GOT3 (cell line): ENCODE measurements at regions not wholly inside any gene's neighbourhood (a gene's known extent, or its start where the extent isn't known, plus 50 kb on each side); places are given as distances from the start of the nearest gene placed in this dataset.
"Not testable (repeated sequence)": the region's sequence is repeated elsewhere in the genome, so short reads cannot be mapped to it uniquely, and the experiment has no call there.

Source experiments
- DNase-seq: peaks from one replicate; lab custom pipeline; 2025; ENCODE audit warnings: mixed read lengths; lab: John Stamatoyannopoulos, UW

DNA sequence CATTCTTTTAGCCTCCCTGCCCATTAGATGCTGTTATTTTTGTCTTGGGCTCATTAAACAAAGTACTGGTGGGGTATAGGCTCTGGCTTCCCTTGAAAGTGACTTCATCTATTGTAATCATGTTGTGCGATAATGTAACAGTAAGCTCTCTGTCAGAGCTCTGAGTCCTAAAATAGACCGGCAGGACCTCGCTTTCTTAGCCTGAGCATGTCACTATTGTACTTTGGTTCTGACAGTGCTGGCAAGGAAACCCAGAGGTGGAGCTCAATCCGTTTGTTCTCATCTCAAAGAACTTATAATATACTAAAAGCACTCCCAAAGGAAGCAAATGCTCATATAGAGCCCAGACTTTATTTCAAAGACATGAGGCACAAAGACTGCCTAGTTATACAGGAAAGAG is 339.1 kb upstream of the CCNH start:
- DNase-seq = no peak

DNA sequence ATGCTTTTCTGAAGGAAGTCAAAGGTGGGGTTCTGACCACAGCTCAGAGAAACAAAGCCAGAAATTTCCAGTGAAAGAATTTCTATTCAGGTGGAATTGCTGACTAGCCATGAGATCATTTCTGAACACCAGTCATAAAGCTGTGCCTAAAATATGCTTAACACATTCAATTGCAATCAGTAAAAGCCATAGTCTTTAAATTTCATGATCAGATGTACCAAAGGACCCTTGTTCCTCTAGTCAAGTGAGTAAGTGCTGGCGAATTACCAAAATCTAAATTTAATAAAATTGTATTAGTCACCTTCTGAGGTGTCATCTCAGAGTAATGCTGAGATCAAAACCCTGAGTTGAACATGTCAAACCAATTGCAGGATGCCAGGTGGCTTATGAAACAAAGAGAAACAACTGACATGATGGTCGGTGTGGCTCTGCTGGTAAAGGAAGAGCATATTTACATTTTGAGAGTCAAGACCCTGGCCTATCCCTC is 334.2 kb upstream of the CCNH start:
- no peak for DNase-seq

DNA sequence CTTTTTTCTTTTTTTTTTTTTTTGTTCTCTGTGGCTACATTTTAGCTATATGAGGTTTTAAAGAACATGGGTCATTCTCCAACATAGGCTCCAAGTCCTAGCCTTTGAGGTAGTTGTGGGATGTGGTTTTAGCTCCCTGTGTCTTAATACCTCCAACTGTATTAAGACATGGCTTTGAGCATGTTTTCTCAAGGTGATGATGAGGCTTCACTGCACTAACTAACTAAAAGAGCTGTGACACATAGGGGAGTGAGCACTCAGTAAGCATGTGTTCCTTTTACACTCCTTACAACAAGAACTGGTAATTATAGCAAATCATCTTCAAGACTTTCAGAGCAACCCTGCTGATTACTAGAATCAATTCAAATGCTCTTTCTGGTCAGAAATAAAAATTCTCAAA is 333.6 kb upstream of the CCNH start:
- DNase-seq = no peak

DNA sequence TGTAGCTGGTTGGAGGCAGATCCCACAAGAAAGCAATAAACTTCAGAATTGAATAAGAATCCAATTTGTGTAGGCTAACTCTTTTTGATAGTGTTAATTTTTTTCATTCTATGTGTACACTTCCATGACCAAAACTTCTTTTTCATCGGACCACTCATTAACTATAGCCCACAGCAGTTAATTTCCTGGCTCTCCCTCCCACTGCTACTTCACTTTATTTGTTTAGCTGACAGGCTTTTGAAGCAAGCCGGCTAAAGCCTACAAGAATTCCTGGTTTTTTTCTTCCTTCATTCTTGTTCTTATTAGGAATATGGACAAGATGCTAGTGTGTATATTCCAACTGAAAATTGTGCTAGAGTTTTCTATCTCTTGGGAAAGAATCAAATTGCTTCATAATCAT is 329.2 kb upstream of the CCNH start:
- DNase-seq = no peak

DNA sequence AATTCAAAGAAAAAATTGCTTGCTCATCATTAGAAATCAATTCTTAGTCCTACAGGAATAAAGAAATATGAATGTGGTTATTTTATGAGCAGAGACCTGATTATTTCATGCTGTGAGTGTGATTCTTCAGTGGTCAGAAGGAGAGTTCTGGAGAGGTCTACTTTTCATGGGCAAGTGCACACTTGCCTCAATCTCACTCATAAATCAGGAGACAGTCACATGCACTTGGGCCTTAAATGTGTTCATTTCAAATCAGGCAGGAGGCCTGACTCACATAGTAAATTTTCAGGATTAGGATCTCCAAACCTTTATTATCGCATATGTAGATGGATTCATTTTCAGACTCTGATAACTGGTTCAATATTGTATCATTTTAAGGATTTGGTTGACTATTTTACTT is 323.2 kb upstream of the CCNH start:
- no peak for DNase-seq

DNA sequence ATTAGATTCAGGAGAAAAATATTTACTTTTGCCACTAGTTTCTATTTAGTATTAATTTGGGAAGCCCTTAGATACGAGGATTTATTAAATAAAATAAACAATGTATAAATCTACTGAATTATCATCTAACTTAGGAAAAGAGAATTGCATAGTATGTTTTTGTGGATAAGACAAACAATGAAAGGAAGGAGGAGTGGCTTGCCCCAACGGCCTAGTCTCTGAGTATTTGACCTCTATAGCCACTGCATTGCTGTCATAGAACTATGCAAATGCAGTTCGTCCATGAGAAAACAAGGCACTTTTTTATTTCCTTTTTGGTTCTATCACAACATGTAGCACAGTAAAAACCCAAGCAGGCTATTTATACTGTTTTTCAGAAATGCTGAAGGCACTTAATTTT is 321.2 kb upstream of the CCNH start:
- DNase-seq = no peak

DNA sequence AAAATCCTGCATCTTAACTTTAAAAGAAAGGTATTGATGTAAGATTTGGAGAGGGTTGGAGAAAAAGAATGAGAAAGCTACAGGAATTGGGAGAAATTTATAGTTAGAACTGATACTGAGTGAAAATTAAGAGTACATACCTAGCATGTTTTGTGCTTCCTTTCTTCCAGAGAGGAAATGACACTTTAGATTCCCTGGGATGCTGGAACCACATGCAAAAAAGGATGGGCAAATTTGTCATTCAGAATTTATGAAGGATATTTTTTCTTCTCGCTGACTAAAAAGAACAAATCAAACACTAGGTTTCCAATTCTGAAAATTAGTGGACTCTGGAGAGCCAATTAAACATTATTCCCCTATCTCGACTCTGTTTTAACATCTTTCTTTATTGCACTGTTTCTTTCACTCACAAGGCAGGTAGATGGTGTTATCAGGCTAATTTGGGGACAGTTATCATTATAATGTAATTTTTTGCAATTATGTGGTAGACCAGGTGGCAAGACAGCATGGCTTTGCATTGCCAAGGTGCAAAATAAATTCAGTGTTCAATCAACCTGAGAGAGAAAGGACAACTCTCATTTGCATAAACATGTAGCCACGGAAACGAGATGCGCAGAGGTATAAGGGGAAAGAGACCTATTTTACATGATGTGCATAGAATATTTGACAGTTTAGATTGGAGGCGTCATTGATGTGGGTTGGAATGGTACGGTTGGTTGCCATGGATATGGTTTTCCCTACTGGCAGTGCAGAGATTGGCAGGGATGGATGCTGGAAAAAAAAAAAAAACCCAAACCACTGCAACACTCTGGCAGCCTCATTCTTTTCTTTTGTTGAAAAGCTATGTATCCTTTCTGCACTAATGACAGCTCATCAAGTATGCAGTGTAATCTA is 320.4 kb upstream of the CCNH start:
- DNase-seq = no peak

DNA sequence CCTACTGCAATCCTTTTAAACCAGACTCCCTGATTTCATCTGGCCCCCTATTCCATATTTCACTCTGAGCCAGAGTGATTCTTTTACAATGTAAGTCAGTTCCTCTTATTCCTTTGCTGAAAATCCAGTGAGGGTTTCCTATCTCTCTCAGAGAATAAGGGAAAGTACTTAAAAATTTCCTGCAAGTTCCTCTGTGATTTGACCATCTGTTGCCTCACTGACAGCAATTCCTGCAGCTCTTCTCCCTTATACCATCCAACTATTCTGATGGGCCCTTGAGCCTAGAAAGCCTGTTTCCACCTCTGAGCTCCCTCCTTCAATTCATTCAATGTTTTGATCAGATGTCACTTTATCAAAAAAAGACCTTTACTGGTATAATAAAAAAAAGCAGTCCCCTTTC is 317.1 kb upstream of the CCNH start:
- no peak for DNase-seq

DNA sequence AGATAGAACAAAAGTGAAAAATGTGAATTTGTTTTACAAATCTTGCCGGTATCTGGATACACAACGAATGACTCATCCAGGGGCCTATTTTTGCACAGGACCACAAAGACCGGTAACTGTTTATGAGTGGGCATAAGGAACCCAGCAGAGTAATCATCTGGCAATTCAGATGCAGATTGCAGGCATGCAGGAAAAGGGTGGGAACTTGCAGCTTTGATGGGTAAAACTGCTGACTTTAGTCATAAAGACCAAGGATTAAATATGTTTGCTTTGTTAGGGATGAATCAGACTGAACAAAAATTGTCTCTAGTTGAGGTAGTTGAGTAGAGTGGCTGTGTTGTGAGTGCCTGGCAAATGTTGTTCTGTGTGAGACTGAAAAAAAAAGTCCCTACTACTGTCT is 309.6 kb upstream of the CCNH start:
- DNase-seq = no peak

DNA sequence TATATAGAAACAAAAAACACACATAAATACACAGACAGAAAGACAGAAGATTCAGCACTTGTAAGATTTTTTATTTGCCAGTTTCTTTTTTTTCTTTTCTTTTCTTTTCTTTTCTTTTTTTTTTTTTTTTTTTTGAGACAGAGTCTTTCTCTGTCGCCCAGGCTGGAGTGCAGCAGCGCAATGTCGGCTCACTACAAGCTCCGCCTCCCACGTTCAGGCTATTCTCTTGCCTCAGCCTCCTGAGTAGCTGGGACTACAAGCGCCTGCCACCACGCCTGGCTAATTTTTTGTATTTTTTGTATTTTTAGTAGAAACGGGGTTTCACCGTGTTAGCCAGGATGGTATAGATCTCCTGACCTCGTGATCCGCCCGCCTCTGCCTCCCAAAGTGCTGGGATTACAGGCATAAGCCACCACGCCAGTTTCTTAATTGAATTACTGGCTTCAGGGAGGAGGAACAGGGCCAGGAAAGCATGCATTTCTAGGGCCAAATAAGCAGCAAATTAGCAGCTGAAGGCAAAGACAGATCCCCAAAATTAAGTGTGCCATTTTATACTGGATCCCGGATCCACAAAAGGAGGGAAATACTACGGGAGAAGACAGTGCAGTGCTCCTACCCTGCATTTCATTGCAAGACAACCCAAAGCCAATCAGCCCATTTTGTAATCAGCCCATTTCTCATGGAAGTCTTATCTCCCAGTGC is 305.6 kb upstream of the CCNH start:
- not testable (repeated sequence) for DNase-seq

DNA sequence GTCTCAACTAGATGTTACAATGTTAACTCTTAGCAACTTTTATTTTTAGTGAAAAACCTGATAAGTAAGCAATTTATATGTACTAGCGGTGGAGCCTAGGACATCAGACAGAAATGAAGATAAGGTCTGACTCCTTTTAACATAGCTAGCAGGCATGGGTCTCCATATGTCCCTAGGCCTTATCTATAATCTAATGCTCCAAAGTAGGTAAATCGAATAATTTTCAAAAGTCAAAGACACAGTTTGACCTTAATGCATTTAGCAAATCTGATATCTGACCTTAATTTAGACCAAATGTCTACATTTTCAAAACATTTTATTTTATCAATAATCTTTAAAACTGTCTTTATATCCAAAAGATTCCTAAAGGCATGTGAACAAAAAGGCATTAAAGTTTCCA is 305.0 kb upstream of the CCNH start:
- no peak for DNase-seq

DNA sequence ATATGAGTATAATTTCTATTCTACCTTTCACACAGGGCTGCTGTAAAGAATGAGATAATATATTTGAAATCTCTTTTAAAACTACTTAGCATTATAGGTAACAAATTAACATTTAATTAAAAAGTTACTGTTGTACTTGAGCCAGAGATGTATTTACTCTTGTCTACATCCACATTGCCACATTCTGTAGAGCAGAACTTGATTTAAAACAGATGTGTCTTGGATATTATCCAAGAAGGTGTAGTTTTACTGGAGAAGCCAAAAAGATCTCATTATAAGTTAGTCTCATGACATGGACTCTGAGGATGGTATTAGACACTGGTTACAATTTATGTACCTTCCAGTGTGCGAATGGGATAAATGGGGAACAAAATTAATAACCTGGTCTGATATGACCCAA is 293.1 kb upstream of the CCNH start:
- DNase-seq = no peak

DNA sequence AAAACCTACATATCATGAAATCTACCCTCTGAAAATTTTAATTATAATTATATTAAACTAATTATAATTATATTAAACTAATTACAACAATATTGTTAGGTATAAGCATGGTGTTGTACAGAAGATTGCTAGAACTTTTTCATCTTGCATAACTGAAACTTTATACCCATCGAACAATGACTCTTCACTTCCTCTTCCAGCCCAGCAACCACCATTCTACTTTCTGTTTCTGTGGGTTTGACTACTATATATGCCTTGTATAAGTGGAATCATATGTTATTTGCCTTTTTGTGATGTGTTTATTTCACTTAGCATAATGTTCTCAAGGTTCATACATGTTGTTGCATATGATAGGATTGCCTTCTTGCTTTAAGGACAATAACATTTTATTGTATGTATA is 274.2 kb upstream of the CCNH start:
- DNase-seq = no peak

DNA sequence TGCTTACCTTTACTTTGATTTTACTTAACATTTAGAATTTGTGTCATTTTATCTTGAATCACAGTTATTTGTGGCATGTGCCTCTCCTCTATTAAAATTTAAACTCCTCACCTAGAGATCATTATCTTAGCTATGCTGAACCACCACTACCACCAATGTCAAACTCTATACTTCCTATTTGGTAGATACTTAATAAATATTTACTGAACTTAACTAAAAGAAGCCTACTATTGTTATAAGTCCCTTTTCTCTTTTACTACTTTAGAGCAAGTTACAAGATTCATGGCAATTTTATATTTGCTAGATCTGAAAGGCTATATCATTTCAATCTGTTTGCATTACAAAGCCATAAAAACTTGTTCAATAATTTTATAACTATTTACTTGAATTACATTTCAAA is 273.3 kb upstream of the CCNH start:
- DNase-seq = no peak

DNA sequence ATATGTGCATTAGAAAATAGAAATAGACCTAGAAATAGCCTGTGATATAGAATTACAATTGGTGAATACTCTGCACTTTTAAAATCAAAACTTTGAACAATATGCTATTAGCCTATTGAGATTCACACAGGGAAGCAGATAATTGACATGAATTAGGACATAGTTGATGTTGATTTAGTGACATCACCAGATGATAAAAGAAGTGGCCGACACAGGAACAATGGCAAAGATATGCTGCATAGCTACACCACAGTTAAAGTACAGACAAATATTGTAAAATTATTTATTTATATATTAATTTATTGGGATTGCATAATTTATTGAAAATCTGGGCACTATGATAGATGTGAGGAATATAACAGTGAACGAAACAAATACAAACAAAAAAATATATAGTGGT is 261.5 kb upstream of the CCNH start:
- no peak for DNase-seq

DNA sequence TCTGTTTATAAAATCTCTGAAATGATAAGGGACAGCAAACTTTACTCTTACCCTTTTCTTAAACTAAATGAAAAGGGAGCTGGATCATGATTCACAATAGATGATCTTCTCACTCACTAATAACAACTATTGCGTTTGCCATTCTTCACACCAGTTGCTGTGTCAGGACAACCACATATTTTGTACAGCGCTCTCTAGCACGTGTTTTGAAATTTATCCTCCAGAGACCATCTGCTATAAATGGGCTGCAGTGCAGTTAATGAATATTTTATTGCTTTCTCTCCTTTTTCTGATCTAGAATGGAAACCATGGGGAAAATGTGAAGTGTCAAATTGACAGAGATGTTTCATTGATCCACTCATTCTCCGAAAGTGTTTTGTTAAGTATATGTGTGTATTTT is 258.4 kb upstream of the CCNH start:
- DNase-seq = no peak

DNA sequence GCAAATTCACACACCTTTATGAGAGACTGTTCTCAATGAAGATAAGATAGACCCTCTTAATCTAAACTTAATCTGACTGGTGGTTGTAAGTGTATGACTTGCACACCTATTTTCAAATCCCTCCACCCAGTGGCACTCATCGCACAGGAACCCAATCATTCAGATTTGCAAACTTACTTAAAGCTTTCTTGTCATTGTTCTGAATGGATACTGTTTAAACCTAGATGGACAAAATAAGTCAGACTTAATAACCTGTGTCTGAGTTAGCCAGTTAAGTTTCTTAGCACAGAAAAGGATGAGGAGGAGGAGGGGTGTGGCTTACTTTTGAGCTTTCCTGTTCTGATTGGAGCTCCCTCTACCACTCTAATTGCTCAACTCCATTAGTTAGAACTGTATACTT is 252.4 kb upstream of the CCNH start:
- no peak for DNase-seq

DNA sequence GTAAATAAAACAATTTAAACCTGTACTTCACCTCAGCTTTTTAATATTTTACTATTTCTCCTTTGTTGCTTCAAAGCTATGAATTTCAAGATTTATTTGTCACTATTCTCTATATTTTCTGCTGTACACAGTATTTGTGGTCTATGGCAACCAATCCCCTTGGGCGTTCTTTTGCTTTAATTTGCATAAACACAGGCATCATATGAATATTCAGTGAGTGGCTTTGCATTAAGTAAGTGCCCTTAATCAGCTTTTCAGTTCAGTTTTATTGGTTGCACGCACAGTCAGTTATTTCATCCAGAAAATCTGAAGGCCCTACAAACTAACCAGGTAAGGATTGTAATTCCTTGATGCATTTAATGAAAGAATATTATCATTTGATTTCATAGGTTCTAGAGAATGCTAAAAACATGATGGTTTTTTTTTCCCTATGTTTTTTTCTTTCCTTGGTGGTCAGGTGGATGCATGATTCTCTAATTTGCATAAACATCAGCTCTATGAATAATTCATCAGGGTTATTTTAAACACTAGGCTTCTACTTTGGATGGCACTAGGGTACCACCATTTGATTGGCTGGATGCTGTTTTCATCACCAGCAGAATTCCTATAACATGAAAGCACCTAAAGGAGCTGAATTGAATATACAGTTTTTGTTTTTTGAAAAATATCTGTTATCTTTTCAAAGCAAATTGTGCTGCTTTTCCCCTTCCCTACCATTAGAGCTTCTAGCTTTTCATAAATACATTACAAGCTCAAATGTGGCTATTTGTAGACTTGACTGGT is 249.2 kb upstream of the CCNH start:
- DNase-seq = no peak

DNA sequence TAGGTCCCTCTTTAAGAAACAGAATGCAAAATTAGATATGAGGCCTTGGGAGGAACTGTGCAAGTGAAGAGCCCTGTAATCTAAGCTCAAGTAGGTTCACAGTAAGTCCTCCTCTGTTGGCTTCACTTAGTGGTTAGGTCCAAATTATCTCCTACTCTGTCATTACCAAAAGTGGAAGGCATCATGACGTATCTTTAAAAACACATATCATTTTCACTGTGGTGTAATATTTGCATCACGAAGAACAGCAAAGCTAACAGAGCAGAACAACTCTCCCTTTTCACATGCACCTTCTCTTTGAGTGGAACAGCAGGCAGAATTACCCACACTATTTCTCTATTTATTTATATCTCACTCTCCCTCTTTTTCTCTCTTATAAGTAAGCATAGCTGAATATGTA is 240.5 kb upstream of the CCNH start:
- DNase-seq = no peak

DNA sequence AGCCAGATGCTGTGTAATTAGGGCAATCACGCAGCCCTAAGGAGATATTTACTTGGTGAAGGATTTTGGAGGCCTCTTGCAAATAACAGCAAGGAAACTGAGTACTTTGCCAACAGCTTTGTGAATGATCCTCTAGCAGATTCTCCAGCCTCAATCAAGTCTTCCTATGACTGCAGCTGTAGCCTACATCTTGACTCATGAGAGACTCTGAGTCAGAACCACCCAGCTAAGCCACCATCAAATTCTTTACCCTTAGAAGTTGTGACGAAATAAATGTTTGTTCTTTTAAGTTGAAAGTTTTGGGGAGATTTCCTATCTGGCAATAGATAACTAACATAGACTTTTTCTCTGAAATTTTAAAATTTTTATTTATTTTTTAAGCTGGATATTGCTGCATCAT is 237.6 kb upstream of the CCNH start:
- no peak for DNase-seq

DNA sequence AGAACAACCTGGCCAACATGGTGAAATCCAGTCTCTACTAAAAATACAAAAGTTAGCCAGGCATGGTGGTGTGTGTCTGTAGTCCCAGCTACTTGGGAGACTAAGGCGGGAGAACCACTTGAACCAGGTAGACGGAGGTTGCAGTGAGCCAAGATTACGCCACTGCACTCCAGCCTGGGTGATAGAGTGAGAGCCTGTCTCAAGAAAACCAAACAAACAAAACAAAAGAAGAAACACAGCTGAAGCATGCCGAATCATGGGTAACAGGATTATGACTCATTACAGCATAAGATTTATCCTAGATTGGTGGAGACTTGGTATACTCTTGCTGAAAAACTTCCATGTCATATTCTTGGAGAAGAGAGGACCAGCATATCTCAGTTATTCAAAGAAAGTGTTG is 236.7 kb upstream of the CCNH start:
- DNase-seq = no peak

DNA sequence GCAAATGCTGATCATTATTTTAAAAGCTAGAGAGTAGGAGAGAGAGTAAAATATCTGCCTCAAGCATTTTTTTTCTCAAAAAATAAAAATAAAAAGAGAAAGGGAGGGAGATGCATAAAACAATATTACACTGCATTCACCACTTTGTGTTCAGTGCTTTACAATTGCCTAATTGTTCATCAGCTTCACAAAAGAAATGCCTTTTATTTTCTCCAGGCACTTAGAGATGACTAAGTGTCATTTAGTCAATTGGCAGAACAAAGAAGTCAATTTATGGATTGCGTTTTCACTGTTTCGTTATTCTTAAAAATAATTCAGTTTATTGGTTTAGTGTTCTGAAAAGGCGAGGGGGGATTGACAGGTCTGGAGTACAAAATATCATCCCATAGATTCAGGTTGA is 232.5 kb upstream of the CCNH start:
- no peak for DNase-seq

DNA sequence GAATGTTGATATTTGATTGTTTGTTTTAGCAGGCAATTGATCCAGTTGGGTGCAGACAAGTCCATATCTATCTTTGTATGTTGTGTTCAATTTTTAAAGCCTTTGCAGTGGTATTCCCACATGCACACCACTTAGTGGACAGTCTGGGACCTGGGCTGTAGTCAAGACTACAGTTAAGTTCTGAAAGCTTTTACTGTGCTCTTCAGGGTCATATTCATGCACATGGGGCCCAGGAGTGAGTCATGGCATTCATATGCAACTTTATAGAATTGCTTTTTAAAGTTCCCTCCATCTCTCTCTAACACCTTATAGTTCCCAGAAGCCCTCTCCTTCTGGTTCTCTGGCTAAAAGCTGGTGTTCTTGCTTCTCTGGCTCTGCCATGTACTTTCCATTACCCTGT is 228.2 kb upstream of the CCNH start:
- DNase-seq = no peak
